Gastroesophageal sphincter (tissue), 3 donors: ENCODE measurements at regions not wholly inside any gene's neighbourhood (a gene's known extent, or its start where the extent isn't known, plus 50 kb on each side); places are given as distances from the start of the nearest gene placed in this dataset.

Experiments
- CTCF ChIP-seq, 4 experiments: fragments of 200-600 bp in 2 of 4; fragments of 450-650 bp in 2 of 4; sonication (generic) in 1 of 4; IDR thresholded peaks; one replicate each; pipeline ENCODE4 v1.5.1; 2017 to 2019; ENCODE audit warnings: antibody characterized with exemption in 4 of 4, mild to moderate bottlenecking in 2 of 4, moderate library complexity in 2 of 4
- POLR2A ChIP-seq, 2 donors: fragments of 450-650 bp; IDR thresholded peaks; one replicate each; pipeline ENCODE4 v1.6.1; 2017; ENCODE audit warnings: antibody characterized with exemption in 2 of 2, mild to moderate bottlenecking in 2 of 2, moderate library complexity in 1 of 2
- POLR2AphosphoS5 ChIP-seq: sonication (generic); formaldehyde crosslinking; IDR thresholded peaks from one replicate; pipeline ENCODE4 v1.6.1; 2017; ENCODE audit warnings: antibody characterized with exemption

- TF ChIP-seq CTCF (IDR thresholded peaks at IDR 0.05): no peak
- TF ChIP-seq POLR2A (IDR thresholded peaks at IDR 0.05): no peak
- no peak for TF ChIP-seq POLR2AphosphoS5
These were observed 545.0 kb downstream of the GBA3 start for GRCh38 chr4:23237771-23238170.
